ENCODE measurements at regions not wholly inside any gene's neighbourhood (a gene's known extent, or its start where the extent isn't known, plus 50 kb on each side); places are given as distances from the start of the nearest gene placed in this dataset.

DNA sequence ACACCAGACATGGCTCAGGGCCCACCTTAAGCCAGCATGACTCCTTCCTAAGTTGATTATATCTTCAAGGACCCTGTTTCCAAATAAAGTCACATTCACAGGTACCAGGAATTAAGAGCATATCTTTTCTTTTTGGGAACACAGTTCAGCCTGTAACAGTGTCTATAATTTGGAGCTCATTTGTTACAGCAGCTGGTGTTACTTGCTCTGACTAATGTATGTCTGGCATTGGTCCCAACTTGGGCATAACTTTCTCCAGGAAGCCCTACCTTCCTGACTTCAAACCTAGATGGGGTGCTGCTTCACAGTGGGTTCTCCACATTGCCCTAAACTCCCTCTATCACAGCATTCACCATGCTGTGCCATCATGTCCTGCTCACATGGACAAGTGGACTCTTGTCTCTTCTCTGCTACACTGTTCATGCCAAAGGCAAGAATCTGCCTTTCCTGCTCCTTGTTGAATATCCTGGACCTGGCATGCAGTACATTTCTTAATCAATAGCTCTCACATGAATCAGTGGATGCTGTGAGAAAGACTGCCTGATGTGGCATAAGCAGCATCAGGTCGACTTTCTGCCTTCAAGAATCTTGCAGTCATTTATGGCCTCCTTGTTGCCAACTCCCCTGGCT is 117.4 kb upstream of the FOXA2 start:
- CTCF ChIA-PET, result interaction anchor here (0.9 to 2.2 kb wide), 3 partner anchors 10 to 273 kb away, joined by 3 to 20 read pairs (median 6); no protein-coding TSS in a partner anchor
- TF ChIP-seq MYC (IDR thresholded peaks at IDR 0.05; ENCODE audit: low read depth, low read length) (no peak), JUN (IDR thresholded peaks at IDR 0.05; ENCODE audit: borderline replicate concordance, insufficient read depth, insufficient read length, low read depth) (no peak), FOS (IDR thresholded peaks at IDR 0.05; ENCODE audit: borderline replicate concordance, insufficient read depth, low read length) (no peak), EZH2 (IDR thresholded peaks at IDR 0.05; ENCODE audit: borderline replicate concordance, low read depth, low read length, severe bottlenecking) (no peak), GATA2 (IDR thresholded peaks at IDR 0.05; ENCODE audit: insufficient read depth, insufficient read length, low read depth, low read length) (no peak), POLR2A (IDR thresholded peaks at IDR 0.05; ENCODE audit: low read depth, low read length) (no peak), CTCF (IDR thresholded peaks at IDR 0.05; ENCODE audit: extremely low read depth in 1 of 2, insufficient read depth in 1 of 2, low read depth in 1 of 2, low read length in 2 of 2) (no peak), POLR2AphosphoS5 (IDR thresholded peaks at IDR 0.05; ENCODE audit: insufficient read depth, low read depth, low read length) (no peak), MAX (IDR thresholded peaks at IDR 0.05; ENCODE audit: insufficient read depth, insufficient read length) (no peak)
- H2AFZ ChIP-seq (ENCODE audit: low read depth, low read length), result no peak overlapping the region
- H3K9me1 ChIP-seq (replicated peaks; ENCODE audit: control insufficient read depth, extremely low read depth, insufficient read depth, low read length), result no peaks in the 10 kb centered on the region
- H3K9me3 ChIP-seq (replicated peaks; ENCODE audit: control insufficient read depth, insufficient read depth, low read length), result no peaks in the 10 kb centered on the region
- H3K4me3 ChIP-seq (replicated peaks in 1 of 3; ENCODE audit: insufficient read depth in 1 of 3, low read depth in 1 of 3, low read length in 3 of 3), result no peak overlapping the region
- DNase-seq (ENCODE audit: low read depth, low spot score), result no peak
- FAIRE-seq, result no peak
- no TSS peak for BruUV-seq (replicated peaks)
- dilution Hi-C loops (cut with MboI; ENCODE audit: extremely low pct_ligation_motif_present, low sequenced_read_pairs), result no loop called here
- no peaks in the 10 kb centered on the region for H3K36me3 ChIP-seq (ENCODE audit: control insufficient read depth in 2 of 2, extremely low read depth in 1 of 2, insufficient read depth in 2 of 2, low read length in 2 of 2)
- H3K9ac ChIP-seq (replicated peaks; ENCODE audit: extremely low read depth, insufficient read depth, low read length), result no peak overlapping the region
- POLR2A ChIA-PET, result no interaction called here
- peaks cover 14% of the 10 kb centered on the region for H3K4me1 ChIP-seq (ENCODE audit: control insufficient read depth, extremely low read depth, insufficient read depth, low read length)
- H4K20me1 ChIP-seq (replicated peaks; ENCODE audit: control insufficient read depth, extremely low read depth, insufficient read depth, low read length), result no peaks in the 10 kb centered on the region
- no peak overlapping the region for H3K4me2 ChIP-seq (ENCODE audit: insufficient read depth, low read length)
- intact Hi-C loops (cut with micrococcal nuclease), result no loop called here
- no peaks in the 10 kb centered on the region for H3K79me2 ChIP-seq (ENCODE audit: control insufficient read depth, insufficient read depth, low read length)
- H3K27me3 ChIP-seq (ENCODE audit: control insufficient read depth in 2 of 2, insufficient read depth in 2 of 2, low read length in 2 of 2), result no peaks in the 10 kb centered on the region
- no peak overlapping the region for H3K27ac ChIP-seq (ENCODE audit: insufficient read depth, low read depth, low read length)

Measured in endothelial cell of umbilical vein (primary cell).